PC-3 (cell line): ENCODE measurements at regions not wholly inside any gene's neighbourhood (a gene's known extent, or its start where the extent isn't known, plus 50 kb on each side); places are given as distances from the start of the nearest gene placed in this dataset.

Source experiments
- ATAC-seq: fragments of 200-7000 bp; cut with Tn5 transposase; 2 replicates; pipeline ENCODE4 v1.9.1; 2020; ENCODE audit warnings: mild to moderate bottlenecking, moderate library complexity
- BruUV-seq: library from RNA; stranded (reverse); fragments of 400-500 nt; replicated peaks from 2 replicates; lab custom pipeline; 2021; lab: Mats Ljungman, UMichigan
- CTCF ChIA-PET: fragments of 300-600 bp; sonication (Branson Sonifier 250); formaldehyde crosslinking; loops from one replicate; lab custom pipeline; 2022; ENCODE audit warnings: antibody characterized with exemption; lab: Charles Lee
- POLR2A ChIA-PET: fragments of 300-600 bp; sonication (Branson Sonifier 250); formaldehyde crosslinking; loops from one replicate; lab custom pipeline; 2022; ENCODE audit warnings: antibody characterized with exemption; ENCODE audit not compliant: unreplicated experiment; lab: Charles Lee
- DNase-seq: peaks from one replicate; pipeline ENCODE4 v3.0.0-alpha.2; 2015
- H2AFZ ChIP-seq: fragments of 300-600 bp; sonication (generic); 2 replicates; pipeline ENCODE4 v1.6.0; 2016; ENCODE audit warnings: antibody characterized with exemption, low read length
- H3F3A ChIP-seq: fragments of 300-600 bp; sonication (generic); one replicate; pipeline ENCODE4 v1.6.0; 2017; ENCODE audit warnings: antibody characterized with exemption, low read length, control low read depth, mild to moderate bottlenecking; ENCODE audit not compliant: unreplicated experiment
- H3K27ac ChIP-seq: fragments of 300-600 bp; sonication (generic); 2 replicates; pipeline ENCODE4 v1.5.1; 2016; ENCODE audit warnings: mild to moderate bottlenecking, low read length
- H3K27me3 ChIP-seq: fragments of 300-600 bp; sonication (generic); 2 replicates; pipeline ENCODE4 v1.6.1; 2016; ENCODE audit warnings: low read length, mixed read lengths
- H3K36me3 ChIP-seq: fragments of 300-600 bp; sonication (generic); 2 replicates; pipeline ENCODE4 v1.6.1; 2016; ENCODE audit warnings: low read depth, mixed run types, low read length, mixed read lengths
- H3K4me1 ChIP-seq: fragments of 300-600 bp; sonication (generic); 2 replicates; pipeline ENCODE4 v1.5.1; 2016; ENCODE audit warnings: low read length; ENCODE audit not compliant: insufficient read depth
- H3K4me2 ChIP-seq: fragments of 300-600 bp; sonication (generic); 2 replicates; pipeline ENCODE4 v1.6.0; 2016; ENCODE audit warnings: low read length
- H3K4me3 ChIP-seq: fragments of 300-600 bp; sonication (generic); 2 replicates; pipeline ENCODE4 v1.5.1; 2016; ENCODE audit warnings: mild to moderate bottlenecking, low read length, mixed read lengths
- H3K79me2 ChIP-seq: fragments of 300-600 bp; sonication (generic); 2 replicates; pipeline ENCODE4 v1.6.1; 2017; ENCODE audit warnings: low read length, mixed read lengths
- H3K9ac ChIP-seq: fragments of 300-600 bp; sonication (generic); 2 replicates; pipeline ENCODE4 v1.6.0; 2016; ENCODE audit warnings: mild to moderate bottlenecking, low read length
- H3K9me2 ChIP-seq: fragments of 300-600 bp; sonication (generic); replicated peaks from 2 replicates; pipeline ENCODE4 v1.6.1; 2016; ENCODE audit warnings: mixed run types, low read length, mixed read lengths
- H3K9me3 ChIP-seq: fragments of 300-600 bp; sonication (generic); 2 replicates; pipeline ENCODE4 v1.6.1; 2016; ENCODE audit warnings: low read length, mixed read lengths
- H4K20me1 ChIP-seq: fragments of 300-600 bp; sonication (generic); 2 replicates; pipeline ENCODE4 v1.6.1; 2016; ENCODE audit warnings: low read length, mixed read lengths
- CTCF ChIP-seq: fragments of 300-600 bp; sonication (generic); conservative IDR thresholded peaks from 2 replicates; pipeline ENCODE4 v1.5.1; 2017; ENCODE audit warnings: antibody characterized with exemption, low read depth, mild to moderate bottlenecking, low read length
- EZH2 ChIP-seq: fragments of 300-600 bp; sonication (generic); IDR thresholded peaks from one replicate; pipeline ENCODE4 v1.6.1; 2017; ENCODE audit warnings: antibody characterized with exemption, mild to moderate bottlenecking, low read length; ENCODE audit not compliant: unreplicated experiment
- EZH2phosphoT487 ChIP-seq: fragments of 300-600 bp; sonication (generic); IDR thresholded peaks from 2 replicates; pipeline ENCODE4 v1.6.1; 2018; ENCODE audit warnings: mild to moderate bottlenecking, antibody characterized with exemption, low read length, borderline replicate concordance
- intact Hi-C: fragments of 100-400 bp; cut with micrococcal nuclease; formaldehyde crosslinking; loops from 2 replicates; pipeline ENCODE4 v1.9.0; 2023

GRCh38 chr12:105874121-105874520 is 264.6 kb downstream of the NUAK1 start:
- ATAC-seq (no peak), DNase-seq (no peak)
- no peak overlapping the region for H2AFZ ChIP-seq
- no peak overlapping the region for H3K27ac ChIP-seq
- H3K79me2 ChIP-seq = no peaks in the 10 kb centered on the region
- POLR2A ChIA-PET = no interaction called here
- intact Hi-C loops = no loop called here
- CTCF ChIA-PET = no interaction called here
- no peaks in the 10 kb centered on the region for H3K9me2 ChIP-seq
- no peak overlapping the region for H3K9ac ChIP-seq
- no peaks in the 10 kb centered on the region for H4K20me1 ChIP-seq
- H3K36me3 ChIP-seq = no peaks in the 10 kb centered on the region
- H3K9me3 ChIP-seq = no peaks in the 10 kb centered on the region
- H3K27me3 ChIP-seq = no peaks in the 10 kb centered on the region
- no peak overlapping the region for H3K4me2 ChIP-seq
- TF ChIP-seq EZH2phosphoT487 (no peak), EZH2 (no peak), CTCF (no peak)
- H3K4me3 ChIP-seq = no peak overlapping the region
- H3F3A ChIP-seq = no peaks in the 10 kb centered on the region
- BruUV-seq = no TSS peak
- no peaks in the 10 kb centered on the region for H3K4me1 ChIP-seq

GRCh38 chr12:105876396-105876927 is 262.3 kb downstream of the NUAK1 start:
- CTCF ChIA-PET = no interaction called here
- Histone ChIP-seq H3K36me3 (no peaks in the 10 kb centered on the region), H2AFZ (no peak overlapping the region), H3K4me2 (no peak overlapping the region), H3K9ac (no peak overlapping the region), H3K4me3 (no peak overlapping the region), H3K9me3 (no peaks in the 10 kb centered on the region), H3F3A (no peaks in the 10 kb centered on the region), H3K79me2 (no peaks in the 10 kb centered on the region), H4K20me1 (no peaks in the 10 kb centered on the region), H3K27ac (no peak overlapping the region), H3K4me1 (no peaks in the 10 kb centered on the region), H3K27me3 (no peaks in the 10 kb centered on the region), H3K9me2 (no peaks in the 10 kb centered on the region)
- TF ChIP-seq CTCF (no peak), EZH2phosphoT487 (no peak), EZH2 (no peak)
- POLR2A ChIA-PET = no interaction called here
- no TSS peak for BruUV-seq
- DNase-seq = no peak
- intact Hi-C loops = no loop called here
- ATAC-seq = no peak

GRCh38 chr12:105878964-105879363 is 259.8 kb downstream of the NUAK1 start:
- H2AFZ ChIP-seq = no peak overlapping the region
- no peaks in the 10 kb centered on the region for H3F3A ChIP-seq
- CTCF ChIA-PET = no interaction called here
- H4K20me1 ChIP-seq = no peaks in the 10 kb centered on the region
- H3K27me3 ChIP-seq = no peaks in the 10 kb centered on the region
- BruUV-seq = no TSS peak
- no peak overlapping the region for H3K9ac ChIP-seq
- H3K4me1 ChIP-seq = no peaks in the 10 kb centered on the region
- H3K9me2 ChIP-seq = no peaks in the 10 kb centered on the region
- no peak overlapping the region for H3K4me3 ChIP-seq
- no peak overlapping the region for H3K27ac ChIP-seq
- no peaks in the 10 kb centered on the region for H3K79me2 ChIP-seq
- no peak overlapping the region for H3K4me2 ChIP-seq
- ATAC-seq = no peak
- peak; percentile 29 for DNase-seq
- TF ChIP-seq EZH2phosphoT487 (no peak), EZH2 (no peak), CTCF (no peak)
- H3K36me3 ChIP-seq = no peaks in the 10 kb centered on the region
- no peaks in the 10 kb centered on the region for H3K9me3 ChIP-seq
- intact Hi-C loops = no loop called here
- POLR2A ChIA-PET = no interaction called here
